NOMO-1 (cell line): ENCODE measurements at regions not wholly inside any gene's neighbourhood (a gene's known extent, or its start where the extent isn't known, plus 50 kb on each side); places are given as distances from the start of the nearest gene placed in this dataset.
"Not testable (repeated sequence)": the region's sequence is repeated elsewhere in the genome, so short reads cannot be mapped to it uniquely, and the experiment has no call there.

ENCODE experiments used
- DNase-seq, 2 experiments: peaks; one replicate each; lab custom pipeline; 2025; ENCODE audit not compliant: unreplicated experiment in 2 of 2; lab: John Stamatoyannopoulos, UW

- DNase-seq: not testable (repeated sequence)
Measured at GRCh38 chr22:48911647-48912046, 916.0 kb downstream of the BRD1 start.

DNA sequence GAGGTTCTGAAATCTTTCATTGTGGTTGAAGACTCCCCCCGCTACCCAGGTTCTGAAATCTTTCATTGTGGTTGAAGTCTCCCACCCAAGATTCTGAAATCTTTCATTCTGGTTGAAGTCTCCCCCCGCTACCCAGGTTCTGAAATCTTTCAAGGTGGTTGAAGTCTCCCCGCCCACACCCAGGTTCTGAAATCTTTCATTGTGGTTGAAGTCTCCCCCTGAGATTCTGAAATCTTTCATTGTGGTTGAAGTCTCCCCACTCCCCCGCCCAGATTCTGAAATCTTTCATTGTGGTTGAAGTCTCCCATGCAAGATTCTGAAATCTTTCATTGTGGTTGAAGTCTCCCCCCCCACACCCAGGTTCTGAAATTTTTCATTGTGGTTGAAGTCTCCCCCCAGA lies 916.6 kb downstream of the BRD1 start:
- DNase-seq: not testable (repeated sequence)

DNA sequence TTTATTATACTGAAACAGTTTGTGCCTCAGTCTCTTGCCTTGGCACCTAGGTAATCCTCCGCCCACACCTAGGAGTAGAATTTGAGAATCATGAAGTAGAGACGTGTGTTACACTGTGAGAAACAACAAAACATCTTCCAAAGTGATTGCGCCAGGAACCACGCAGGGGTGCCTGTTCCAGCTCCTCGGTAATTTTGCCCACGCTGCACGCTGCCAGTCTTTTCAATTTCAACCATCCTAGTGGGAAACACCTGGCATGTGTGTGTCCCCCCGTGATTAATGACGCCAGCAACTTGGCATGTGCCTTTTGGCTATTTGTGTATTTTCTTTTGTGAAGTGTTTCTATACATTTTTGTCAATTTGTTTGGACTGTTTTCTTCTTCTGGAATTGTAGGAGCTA lies 919.1 kb downstream of the BRD1 start:
- no peak for DNase-seq

GRCh38 chr22:48907591-48907990 lies 920.1 kb downstream of the BRD1 start:
- no peak for DNase-seq

DNA sequence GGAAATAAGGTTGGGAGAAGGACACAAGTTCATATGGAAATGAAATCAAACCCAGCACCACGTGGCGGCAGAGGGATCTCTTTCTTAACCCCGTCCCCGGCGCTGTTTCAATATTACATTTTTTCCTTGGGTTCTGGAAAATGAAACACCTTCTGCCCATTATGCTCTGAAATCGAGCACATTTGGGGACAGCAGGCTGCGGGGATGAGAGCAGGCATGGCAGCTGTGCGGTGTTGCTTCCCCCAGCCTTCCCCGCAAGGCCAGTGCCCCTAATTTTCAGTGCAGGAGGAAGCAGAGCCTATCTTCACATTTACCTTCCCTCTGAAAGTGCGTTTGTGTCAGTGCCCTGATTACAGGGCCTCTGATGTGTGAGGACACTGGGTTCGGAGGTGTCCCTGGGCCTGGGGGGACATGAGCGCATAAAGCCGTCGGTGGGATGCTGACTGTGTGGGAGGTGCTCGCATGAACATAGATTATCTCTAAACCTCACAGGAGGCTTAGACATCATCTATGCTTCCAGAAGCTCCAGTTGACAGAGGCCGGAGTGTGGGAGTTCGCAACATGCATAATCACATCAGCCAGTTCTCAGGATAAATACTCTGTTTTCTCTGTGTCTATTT lies 921.3 kb downstream of the BRD1 start:
- no peak for DNase-seq

GRCh38 chr22:48905206-48905975 lies 922.3 kb downstream of the BRD1 start:
- no peak for DNase-seq

DNA sequence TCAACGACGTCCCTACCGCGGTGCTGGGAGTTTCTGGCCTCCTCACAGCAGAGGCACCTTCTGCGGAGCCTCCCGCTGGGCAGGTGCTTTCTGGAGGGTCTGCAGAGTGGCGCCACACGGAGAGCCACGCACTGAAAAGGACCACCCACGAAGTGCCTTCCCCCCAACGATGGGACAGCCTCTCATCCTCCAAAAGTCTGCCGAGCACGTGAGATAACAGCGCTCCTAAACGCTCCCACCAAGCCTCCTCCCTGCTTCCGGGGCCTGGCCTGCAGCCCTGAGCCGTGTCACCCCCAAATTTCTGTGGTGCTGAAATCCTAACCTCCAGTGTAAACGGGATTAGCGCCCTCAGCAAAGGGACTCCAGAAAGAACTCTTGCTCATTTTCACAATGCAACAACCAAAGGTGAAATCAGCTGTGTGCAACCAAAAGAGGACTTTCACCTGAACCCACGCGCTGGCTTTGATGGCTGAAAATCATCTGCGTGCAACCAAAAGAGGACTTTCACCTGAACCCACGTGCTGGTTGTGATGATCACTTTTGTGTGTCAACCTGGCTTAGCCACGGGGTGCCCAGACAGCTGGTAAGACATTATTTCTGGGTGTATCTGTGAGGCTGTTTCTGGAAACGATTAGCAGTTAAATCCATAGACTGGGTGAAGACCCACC lies 924.6 kb downstream of the BRD1 start:
- no peak for DNase-seq

DNA sequence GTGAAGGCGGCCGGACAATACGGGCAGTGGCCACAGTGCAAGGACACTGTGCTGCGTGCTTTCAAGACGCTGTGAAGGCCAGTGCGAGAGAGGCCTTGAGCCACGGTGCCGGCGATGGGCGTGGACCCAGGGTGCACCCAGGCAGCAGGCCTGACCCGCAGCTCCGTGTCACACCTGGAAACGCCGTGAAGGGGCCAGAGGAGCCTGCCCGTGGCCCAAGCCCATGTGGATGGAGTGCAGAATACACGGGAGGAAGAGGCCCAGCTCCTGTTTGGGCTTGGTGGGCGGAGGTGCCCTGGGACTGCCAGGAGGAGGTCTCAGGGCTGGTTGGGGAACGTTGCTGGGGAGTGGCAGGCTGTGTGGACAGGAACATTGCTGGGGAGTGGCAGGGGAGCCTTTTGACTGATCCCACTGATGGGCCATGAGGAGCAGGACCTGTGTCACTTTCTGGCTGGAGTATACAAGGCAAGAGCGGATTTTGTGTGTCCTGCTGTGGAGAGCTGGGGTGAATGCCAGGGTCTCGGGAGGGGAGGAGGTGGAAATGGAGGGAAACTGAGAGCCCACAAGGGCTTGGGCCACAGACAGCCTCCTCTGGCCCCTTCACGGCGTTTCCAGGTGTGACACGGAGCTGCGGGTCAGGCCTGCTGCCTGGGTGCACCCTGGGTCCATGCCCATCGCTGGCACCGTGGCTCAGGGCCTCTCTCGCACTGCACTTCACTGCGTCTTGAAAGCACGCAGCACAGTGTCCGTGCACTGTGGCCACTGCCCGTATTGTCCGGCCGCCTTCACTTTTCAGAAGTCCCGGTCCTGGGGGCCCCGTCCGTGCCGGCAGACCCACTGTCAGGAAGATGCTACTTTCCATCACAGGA lies 925.4 kb downstream of the BRD1 start:
- no peak for DNase-seq

DNA sequence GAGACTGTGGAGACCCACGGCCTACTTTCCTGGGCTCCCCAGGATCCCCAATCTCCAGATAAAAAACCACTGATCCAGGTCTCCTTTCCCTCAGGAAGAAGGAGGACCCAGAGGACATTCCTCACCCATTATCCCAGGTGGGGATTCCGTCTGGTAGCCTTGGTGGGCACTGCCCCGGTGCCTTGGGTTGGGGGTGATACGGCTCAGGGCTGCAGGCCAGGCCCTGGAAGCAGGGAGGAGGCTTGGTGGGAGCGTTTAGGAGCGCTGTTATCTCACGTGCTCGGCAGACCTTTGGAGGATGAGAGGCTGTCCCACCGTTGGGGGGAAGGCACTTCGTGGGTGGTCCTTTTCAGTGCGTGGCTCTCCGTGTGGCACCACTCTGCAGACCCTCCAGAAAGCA lies 926.3 kb downstream of the BRD1 start:
- DNase-seq: no peak

DNA sequence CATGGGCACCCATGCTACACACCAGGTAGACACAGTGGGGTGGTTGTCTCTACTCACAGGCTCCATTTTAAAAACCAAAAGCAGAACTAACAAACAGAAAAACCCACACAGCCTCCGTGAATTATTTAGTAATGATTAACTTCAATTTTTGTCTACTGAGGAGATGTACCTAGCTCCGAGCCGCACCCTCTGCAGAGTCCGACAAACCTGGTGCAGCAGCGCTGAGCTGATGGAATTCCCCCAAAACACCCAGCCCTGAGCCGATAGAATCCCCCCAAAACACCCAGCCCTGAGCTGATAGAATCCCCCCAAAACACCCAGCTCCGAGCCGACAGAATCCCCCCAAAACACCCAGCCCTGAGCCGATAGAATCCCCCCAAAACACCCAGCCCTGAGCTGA lies 927.0 kb downstream of the BRD1 start:
- DNase-seq: no peak

- no peak for DNase-seq
Measured at GRCh38 chr22:48900327-48900597, 927.4 kb downstream of the BRD1 start.

DNA sequence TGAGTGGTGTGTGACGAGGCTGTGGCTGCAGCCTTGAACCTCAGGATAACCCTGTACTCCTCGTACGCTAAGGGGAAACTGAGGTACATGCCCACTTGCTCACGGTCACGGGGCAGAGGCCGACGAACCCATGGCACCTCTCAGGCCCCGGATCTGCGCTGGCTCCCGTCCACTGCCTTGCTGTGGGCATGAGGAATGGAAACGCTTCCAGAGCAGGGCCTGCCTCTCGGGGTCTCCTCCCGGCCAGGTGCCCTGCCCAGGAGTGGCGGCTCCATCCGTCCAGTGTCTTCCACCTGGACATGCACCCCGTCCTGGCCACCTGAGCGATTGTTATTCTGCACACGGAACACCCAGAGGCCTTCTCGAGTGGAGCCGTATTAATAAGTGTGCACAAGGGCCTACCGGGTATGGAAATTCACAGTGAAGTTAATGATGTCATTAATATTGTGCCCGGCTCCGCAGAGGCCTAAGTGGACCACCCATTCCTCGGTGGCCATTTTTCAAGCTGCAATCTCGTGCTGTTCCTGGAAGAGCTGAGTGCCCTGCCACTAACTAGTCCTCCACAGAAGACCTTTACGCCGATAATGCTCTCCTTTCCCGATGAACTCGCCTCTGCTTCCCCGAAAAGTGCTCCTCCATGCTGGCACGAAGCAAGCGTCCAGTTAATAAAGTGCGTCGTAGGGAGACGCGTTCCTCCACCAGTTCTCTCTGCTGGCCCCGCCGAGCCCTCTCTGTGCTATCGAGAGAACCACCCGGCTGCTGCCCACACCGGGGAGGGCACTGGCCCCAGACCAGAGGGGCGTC lies 927.9 kb downstream of the BRD1 start:
- DNase-seq: no peak

- DNase-seq: no peak
Measured at GRCh38 chr22:48898524-48899250, 929.0 kb downstream of the BRD1 start.

GRCh38 chr22:48897645-48898370 lies 929.9 kb downstream of the BRD1 start:
- DNase-seq: no peak

DNA sequence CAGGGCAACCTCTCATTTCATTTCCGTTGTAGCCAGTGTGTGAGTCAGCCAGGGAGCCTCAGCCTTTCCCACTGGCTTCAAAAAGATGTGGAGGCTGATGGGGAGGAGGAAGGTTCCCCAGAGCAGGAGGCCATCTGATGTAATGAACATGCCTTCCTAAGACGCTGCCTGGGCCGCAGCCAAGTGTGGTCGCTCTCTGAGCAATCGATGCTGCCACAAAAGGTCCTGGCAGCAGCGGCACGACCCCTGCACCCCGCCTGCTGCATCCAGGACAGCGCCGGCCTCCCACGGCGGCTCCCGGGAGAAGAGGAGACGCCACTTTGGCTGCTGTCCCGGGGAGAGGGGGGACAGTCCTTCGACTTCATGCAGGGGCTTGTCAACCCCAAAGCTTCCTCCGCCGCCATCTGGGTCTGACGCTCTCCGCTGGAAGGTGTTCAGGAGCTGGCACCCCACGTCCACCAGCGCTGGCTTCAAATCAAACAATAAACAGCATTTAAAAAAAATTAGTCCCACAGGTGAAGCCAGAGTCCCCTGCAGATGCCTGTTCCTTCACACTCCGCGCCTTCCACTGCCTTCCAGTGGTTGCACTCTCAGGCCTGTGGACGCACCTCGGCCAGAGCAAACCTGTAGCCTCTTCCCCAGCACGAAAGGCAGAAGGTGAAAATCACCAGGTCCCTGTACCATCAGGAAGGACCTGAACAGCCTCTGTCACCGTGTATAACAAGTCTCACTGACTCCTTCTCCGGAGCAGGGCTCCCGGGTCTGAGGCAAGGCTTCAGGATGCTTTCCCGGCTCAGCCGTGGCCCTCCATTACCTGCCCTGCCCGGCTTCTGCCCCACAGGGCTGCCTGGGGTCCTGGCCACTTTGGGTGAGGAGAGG lies 930.7 kb downstream of the BRD1 start:
- DNase-seq: no peak

GRCh38 chr22:48895831-48896765 lies 931.6 kb downstream of the BRD1 start:
- DNase-seq: no peak

DNA sequence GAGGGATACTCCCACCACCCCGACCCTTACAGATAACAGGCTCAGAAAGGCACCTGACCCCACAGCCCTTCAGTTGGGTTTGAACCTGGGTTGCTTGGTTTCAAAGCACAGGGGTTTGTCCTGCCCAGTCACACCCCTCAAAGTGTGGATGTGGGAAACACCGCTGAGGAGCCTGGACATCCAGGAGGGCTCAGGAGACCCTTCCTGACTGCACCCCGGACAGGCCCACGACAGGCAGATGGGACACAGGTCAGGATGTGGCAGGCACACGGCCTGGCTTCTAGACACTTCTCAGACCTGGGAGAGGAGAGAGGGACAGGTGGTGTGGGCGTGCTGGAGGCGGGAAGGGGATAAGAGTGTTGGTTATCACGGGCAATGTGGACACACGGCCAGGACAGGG lies 932.3 kb downstream of the BRD1 start:
- no peak for DNase-seq
